ENCODE measurements at regions not wholly inside any gene's neighbourhood (a gene's known extent, or its start where the extent isn't known, plus 50 kb on each side); places are given as distances from the start of the nearest gene placed in this dataset.

DNA sequence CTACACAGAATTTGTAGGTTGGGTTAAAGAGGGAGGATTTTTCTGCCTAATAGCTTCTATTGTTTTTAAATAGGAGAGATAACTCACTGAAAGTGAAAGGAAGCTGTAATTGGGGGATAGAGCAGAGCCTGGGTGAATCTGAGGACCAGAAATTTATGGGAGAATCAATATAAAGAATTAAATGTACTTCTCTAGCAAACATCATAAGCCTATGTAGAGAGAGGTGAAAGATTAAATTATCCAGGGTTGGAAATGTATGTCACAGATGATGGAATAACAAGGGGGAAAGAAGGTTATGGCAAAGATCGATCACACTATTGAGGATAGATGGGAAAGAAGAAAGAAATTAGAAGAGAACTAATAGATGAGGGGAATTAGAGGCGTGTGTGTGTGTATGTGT is 104.4 kb upstream of the DCAF8L1 start:
- TF ChIP-seq, protein P1, sequence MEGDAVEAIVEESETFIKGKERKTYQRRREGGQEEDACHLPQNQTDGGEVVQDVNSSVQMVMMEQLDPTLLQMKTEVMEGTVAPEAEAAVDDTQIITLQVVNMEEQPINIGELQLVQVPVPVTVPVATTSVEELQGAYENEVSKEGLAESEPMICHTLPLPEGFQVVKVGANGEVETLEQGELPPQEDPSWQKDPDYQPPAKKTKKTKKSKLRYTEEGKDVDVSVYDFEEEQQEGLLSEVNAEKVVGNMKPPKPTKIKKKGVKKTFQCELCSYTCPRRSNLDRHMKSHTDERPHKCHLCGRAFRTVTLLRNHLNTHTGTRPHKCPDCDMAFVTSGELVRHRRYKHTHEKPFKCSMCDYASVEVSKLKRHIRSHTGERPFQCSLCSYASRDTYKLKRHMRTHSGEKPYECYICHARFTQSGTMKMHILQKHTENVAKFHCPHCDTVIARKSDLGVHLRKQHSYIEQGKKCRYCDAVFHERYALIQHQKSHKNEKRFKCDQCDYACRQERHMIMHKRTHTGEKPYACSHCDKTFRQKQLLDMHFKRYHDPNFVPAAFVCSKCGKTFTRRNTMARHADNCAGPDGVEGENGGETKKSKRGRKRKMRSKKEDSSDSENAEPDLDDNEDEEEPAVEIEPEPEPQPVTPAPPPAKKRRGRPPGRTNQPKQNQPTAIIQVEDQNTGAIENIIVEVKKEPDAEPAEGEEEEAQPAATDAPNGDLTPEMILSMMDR (IDR thresholded peaks at IDR 0.05) = no peak
- no peak for TF ChIP-seq POLR2A (IDR thresholded peaks at IDR 0.05)
